Upper lobe of left lung (tissue), 6 donors: ENCODE measurements at regions not wholly inside any gene's neighbourhood (a gene's known extent, or its start where the extent isn't known, plus 50 kb on each side); places are given as distances from the start of the nearest gene placed in this dataset.

Source experiments
- ATAC-seq, 2 donors: fragments of 200-7000 bp; cut with Tn5 transposase; one replicate each; pipeline ENCODE4 v1.9.1; 2022; ENCODE audit warnings: mild to moderate bottlenecking in 2 of 2, moderate library complexity in 2 of 2; ENCODE audit not compliant: low FRiP score in 2 of 2
- DNase-seq, 2 donors: peaks; one replicate each; pipeline ENCODE4 v3.0.0-alpha.2; 2019 to 2020
- H3K27ac ChIP-seq, 4 donors: fragments of 200-600 bp; sonication (generic); one replicate each; pipeline ENCODE4 v1.5.1; 2016 to 2019
- H3K27me3 ChIP-seq, 4 donors: fragments of 200-600 bp; sonication (generic); one replicate each; pipeline ENCODE4 v1.5.1; 2017 to 2019
- H3K36me3 ChIP-seq, 4 donors: fragments of 200-600 bp; sonication (generic); one replicate each; pipeline ENCODE4 v1.5.1; 2016 to 2019
- H3K4me1 ChIP-seq, 4 donors: fragments of 200-600 bp; sonication (generic); one replicate each; pipeline ENCODE4 v1.5.1; 2018 to 2019
- H3K4me3 ChIP-seq, 4 donors: fragments of 200-600 bp; sonication (generic); one replicate each; pipeline ENCODE4 v1.5.1; 2017 to 2019; ENCODE audit warnings: mild to moderate bottlenecking in 2 of 4, moderate library complexity in 1 of 4
- H3K9me3 ChIP-seq, 4 donors: fragments of 200-600 bp; sonication (generic); one replicate each; pipeline ENCODE4 v1.5.1; 2018 to 2019
- EP300 ChIP-seq, 4 donors: sonication (generic); formaldehyde crosslinking; IDR thresholded peaks; one replicate each; pipeline ENCODE4 v1.5.1; 2017; ENCODE audit warnings: antibody characterized with exemption in 4 of 4, control low read depth in 2 of 4
- POLR2A ChIP-seq, 4 donors: fragments of 450-650 bp; IDR thresholded peaks; one replicate each; pipeline ENCODE4 v1.5.1; 2016 to 2017; ENCODE audit warnings: antibody characterized with exemption in 4 of 4, mild to moderate bottlenecking in 2 of 4
- POLR2AphosphoS5 ChIP-seq, 2 donors: sonication (generic); formaldehyde crosslinking; IDR thresholded peaks; one replicate each; pipeline ENCODE4 v1.5.1; 2017; ENCODE audit warnings: antibody characterized with exemption in 2 of 2
- WGBS, 2 donors: methylation state at CpG; one replicate each; pipeline ENCODE4 v1.1.5; 2017 to 2018; 5-methylcytosine and 5-hydroxymethylcytosine counted together
- TF ChIP-seq, protein P1 (sequence below), 6 experiments: fragments of 450-650 bp in 4 of 6; fragments of 200-600 bp in 2 of 6; sonication (generic) in 2 of 6; IDR thresholded peaks; one replicate each; pipeline ENCODE4 v1.5.1; 2016 to 2019; ENCODE audit warnings: antibody characterized with exemption in 6 of 6
- donor health status: DM: no; HTN: no; CAD: no; lungs with moderate emphysema.
- donor health status: DM: no; HTN: yes; CAD: no; lungs with severe emphysema.

DNA sequence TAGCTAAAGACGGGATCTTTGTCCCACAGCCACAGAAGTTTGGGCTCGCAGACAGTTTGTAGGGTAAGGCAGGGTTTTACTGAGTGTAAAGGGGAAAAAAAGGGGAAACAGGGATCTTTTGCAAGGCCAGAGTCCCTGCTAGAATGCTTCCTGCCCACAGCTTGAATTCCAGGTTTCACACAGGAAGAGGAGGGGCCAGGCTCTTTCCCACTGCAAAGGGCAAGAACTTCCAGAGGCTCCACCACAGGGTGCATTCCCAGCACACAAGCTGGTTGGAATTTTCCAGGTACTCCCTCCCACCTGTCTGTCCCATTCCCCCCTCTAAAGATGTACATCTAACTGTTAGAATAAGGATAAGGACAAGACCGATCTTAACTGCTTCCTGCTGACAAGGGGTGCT lies 1126.9 kb downstream of the KCNT2 start:
- H3K27ac ChIP-seq, result no peak overlapping the region
- H3K4me1 ChIP-seq, result no peaks in the 10 kb centered on the region
- no peak for ATAC-seq
- H3K9me3 ChIP-seq, result peaks cover 0 to 3% (median 0%) of the 10 kb centered on the region in 4 donors
- WGBS, 2 donors, result 77 to 82% methylated on average over 3 of the region's 3 CpGs
- TF ChIP-seq EP300 (IDR thresholded peaks at IDR 0.05) (no peak), POLR2A (IDR thresholded peaks at IDR 0.05) (no peak), POLR2AphosphoS5 (IDR thresholded peaks at IDR 0.05) (no peak)
- TF ChIP-seq, protein P1, sequence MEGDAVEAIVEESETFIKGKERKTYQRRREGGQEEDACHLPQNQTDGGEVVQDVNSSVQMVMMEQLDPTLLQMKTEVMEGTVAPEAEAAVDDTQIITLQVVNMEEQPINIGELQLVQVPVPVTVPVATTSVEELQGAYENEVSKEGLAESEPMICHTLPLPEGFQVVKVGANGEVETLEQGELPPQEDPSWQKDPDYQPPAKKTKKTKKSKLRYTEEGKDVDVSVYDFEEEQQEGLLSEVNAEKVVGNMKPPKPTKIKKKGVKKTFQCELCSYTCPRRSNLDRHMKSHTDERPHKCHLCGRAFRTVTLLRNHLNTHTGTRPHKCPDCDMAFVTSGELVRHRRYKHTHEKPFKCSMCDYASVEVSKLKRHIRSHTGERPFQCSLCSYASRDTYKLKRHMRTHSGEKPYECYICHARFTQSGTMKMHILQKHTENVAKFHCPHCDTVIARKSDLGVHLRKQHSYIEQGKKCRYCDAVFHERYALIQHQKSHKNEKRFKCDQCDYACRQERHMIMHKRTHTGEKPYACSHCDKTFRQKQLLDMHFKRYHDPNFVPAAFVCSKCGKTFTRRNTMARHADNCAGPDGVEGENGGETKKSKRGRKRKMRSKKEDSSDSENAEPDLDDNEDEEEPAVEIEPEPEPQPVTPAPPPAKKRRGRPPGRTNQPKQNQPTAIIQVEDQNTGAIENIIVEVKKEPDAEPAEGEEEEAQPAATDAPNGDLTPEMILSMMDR (IDR thresholded peaks at IDR 0.05), result no peak
- no peaks in the 10 kb centered on the region for H3K36me3 ChIP-seq
- no peak overlapping the region for H3K4me3 ChIP-seq
- H3K27me3 ChIP-seq, result no peaks in the 10 kb centered on the region
- DNase-seq, result no peak

DNA sequence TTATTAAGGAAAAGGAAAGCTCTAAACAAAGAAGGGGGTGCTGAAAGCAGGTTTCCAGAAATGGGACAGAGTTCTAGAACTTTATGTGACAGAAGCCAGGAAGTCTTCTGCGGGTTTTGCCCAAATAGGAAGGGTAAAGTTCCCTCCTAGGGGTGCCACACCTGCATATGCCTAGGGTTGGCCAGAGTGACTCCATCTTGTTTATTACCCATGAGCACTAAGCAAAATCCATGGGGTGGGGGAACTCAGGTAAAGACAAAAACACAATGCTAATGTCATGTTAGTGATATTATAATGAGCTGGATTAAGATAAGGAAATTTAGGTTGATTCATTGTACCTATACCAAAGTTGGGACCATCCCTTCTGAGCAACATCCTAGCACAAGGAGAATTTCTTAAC lies 1132.7 kb downstream of the KCNT2 start:
- 79 to 92% methylated on average over 1 of the region's 1 CpG for WGBS, 2 donors
- Histone ChIP-seq H3K9me3 (no peaks in the 10 kb centered on the region), H3K4me1 (no peaks in the 10 kb centered on the region), H3K27ac (no peak overlapping the region), H3K27me3 (no peaks in the 10 kb centered on the region), H3K36me3 (no peaks in the 10 kb centered on the region), H3K4me3 (no peak overlapping the region)
- TF ChIP-seq, protein P1 (IDR thresholded peaks at IDR 0.05), result no peak
- TF ChIP-seq EP300 (IDR thresholded peaks at IDR 0.05), result no peak
- TF ChIP-seq POLR2A (IDR thresholded peaks at IDR 0.05), result no peak
- no peak for TF ChIP-seq POLR2AphosphoS5 (IDR thresholded peaks at IDR 0.05)
- ATAC-seq (no peak), DNase-seq (no peak)

GRCh38 chr1:195472291-195472690 lies 1135.9 kb downstream of the KCNT2 start:
- Histone ChIP-seq H3K36me3 (no peaks in the 10 kb centered on the region), H3K9me3 (no peaks in the 10 kb centered on the region), H3K27me3 (no peaks in the 10 kb centered on the region), H3K27ac (no peak overlapping the region), H3K4me1 (no peaks in the 10 kb centered on the region), H3K4me3 (no peak overlapping the region)
- 51 to 55% methylated on average over 4 of the region's 4 CpGs for WGBS, 2 donors
- ATAC-seq (no peak), DNase-seq (no peak)
- TF ChIP-seq EP300 (IDR thresholded peaks at IDR 0.05) (no peak), POLR2AphosphoS5 (IDR thresholded peaks at IDR 0.05) (no peak), POLR2A (IDR thresholded peaks at IDR 0.05) (no peak)
- TF ChIP-seq, protein P1 (IDR thresholded peaks at IDR 0.05), result no peak

DNA sequence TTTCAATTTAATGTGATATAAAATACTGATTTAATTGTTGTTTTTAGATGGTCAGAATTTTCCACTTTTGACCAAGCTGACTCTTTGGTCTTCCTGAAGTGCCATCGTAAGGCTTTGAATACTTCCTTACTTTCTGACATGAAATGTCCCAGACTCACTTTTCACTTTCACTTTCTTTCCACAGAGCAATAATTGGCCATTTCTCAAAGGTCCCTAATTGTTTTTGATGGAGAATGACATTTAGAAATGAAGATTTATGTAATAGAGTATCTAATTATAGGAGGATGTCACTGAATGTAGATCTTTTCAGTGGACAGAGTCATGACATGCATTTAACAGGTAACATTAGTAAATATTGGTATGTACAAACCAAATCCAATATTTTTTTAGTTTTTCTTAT lies 1141.6 kb downstream of the KCNT2 start:
- Histone ChIP-seq H3K9me3 (no peaks in the 10 kb centered on the region), H3K4me3 (no peak overlapping the region), H3K4me1 (no peaks in the 10 kb centered on the region), H3K27me3 (no peaks in the 10 kb centered on the region), H3K27ac (no peak overlapping the region), H3K36me3 (no peaks in the 10 kb centered on the region)
- 66 to 70% methylated on average over 1 of the region's 1 CpG for WGBS, 2 donors
- ATAC-seq (no peak), DNase-seq (no peak)
- TF ChIP-seq, protein P1 (IDR thresholded peaks at IDR 0.05), result no peak
- no peak for TF ChIP-seq EP300 (IDR thresholded peaks at IDR 0.05)
- TF ChIP-seq POLR2A (IDR thresholded peaks at IDR 0.05), result no peak
- TF ChIP-seq POLR2AphosphoS5 (IDR thresholded peaks at IDR 0.05), result no peak

- Histone ChIP-seq H3K4me3 (no peak overlapping the region), H3K36me3 (no peaks in the 10 kb centered on the region), H3K9me3 (no peaks in the 10 kb centered on the region), H3K27ac (no peak overlapping the region), H3K27me3 (no peaks in the 10 kb centered on the region), H3K4me1 (no peaks in the 10 kb centered on the region)
- ATAC-seq, result no peak
- no peak for TF ChIP-seq POLR2A (IDR thresholded peaks at IDR 0.05)
- no peak for TF ChIP-seq POLR2AphosphoS5 (IDR thresholded peaks at IDR 0.05)
- TF ChIP-seq, protein P1 (IDR thresholded peaks at IDR 0.05), result no peak
- DNase-seq, result no peak
Observed at GRCh38 chr1:195462646-195463045, 1145.6 kb downstream of the KCNT2 start.
